NOMO-1 (cell line): ENCODE measurements at regions not wholly inside any gene's neighbourhood (a gene's known extent, or its start where the extent isn't known, plus 50 kb on each side); places are given as distances from the start of the nearest gene placed in this dataset.
"Not testable (repeated sequence)": the region's sequence is repeated elsewhere in the genome, so short reads cannot be mapped to it uniquely, and the experiment has no call there.

ENCODE experiments used
- DNase-seq, 2 experiments: peaks; one replicate each; lab custom pipeline; 2025; ENCODE audit not compliant: unreplicated experiment in 2 of 2; lab: John Stamatoyannopoulos, UW

- DNase-seq, result no peak
These were observed 84.9 kb upstream of the CMKLR1 start for GRCh38 chr12:108424026-108424425.

GRCh38 chr12:108423486-108423885, 84.4 kb upstream of the CMKLR1 start:
- DNase-seq, result no peak

- not testable (repeated sequence) for DNase-seq
These were observed 82.0 kb upstream of the CMKLR1 start for GRCh38 chr12:108421082-108421481.

DNA sequence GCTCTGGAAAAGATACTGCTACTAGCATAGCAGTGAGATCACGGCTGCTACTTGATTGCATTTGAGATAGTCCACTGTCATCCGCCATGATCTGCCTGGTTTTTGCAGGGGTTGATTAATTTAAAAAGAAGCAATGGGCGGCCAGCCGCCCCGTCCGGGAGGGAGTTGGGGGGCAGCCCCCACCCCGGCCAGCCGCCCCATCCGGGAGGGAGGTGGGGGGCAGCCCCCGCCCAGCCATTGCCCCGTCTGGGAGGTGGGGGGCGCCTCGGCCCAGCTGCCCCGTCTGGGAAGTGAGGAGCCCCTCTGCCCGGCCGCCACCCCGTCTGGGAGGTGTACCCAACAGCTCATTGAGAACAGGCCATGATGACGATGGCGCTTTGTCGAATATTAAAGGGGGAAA, 81.3 kb upstream of the CMKLR1 start:
- DNase-seq, result not testable (repeated sequence)

DNA sequence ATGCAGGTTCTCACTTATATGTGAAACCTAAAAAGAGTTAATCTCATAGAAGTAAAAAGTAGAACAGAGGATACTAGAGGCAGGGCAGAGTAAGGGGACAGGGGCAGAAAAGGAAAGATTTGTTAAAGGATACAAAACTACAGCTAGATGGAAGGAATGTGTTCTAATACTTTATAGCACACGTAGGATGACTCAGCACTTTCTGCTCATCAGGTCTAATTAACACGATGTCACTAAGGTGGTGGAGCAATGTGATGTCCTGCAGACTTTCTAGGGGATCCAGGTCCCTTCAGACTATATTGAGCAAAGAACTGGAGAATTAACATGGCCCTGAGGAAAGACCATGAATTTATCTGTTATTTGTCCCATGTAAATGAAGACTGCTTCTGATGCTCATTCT, 80.8 kb upstream of the CMKLR1 start:
- DNase-seq, result no peak

DNA sequence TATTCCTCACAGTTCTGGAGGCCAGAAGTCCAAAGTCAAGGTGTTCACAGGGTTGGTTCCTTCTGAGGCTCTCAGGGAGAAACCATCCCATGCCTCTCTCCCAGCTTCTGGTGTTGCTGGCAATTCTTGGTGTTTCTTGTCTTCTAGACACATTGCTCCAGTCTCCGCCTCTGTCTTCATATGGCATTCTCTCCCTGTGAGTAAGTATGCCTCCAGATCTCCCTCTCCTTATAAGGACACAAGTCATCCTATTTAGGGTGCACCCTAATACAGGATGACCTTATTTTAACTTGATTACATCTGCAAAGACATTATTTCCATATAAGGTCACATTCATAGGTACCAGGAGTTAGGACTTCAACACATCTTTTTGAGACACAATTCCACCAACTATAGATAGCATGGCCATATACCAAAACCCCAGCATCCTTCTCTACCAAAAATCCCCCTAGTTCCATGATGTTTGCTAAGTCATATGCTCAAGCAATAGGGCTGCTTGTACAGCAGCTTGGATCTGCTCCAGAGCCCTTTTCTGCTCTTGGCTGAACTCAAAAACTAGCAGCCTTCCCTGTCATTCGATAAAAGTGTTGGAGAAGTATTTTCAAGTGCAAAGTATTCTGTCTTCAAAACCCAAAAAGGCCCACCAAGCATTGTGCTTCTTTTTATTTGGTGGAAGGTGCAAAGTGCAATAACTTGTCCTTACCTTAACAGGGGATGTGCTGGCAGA, 79.2 kb upstream of the CMKLR1 start:
- no peak for DNase-seq

GRCh38 chr12:108414021-108414420, 74.9 kb upstream of the CMKLR1 start:
- DNase-seq, result no peak

DNA sequence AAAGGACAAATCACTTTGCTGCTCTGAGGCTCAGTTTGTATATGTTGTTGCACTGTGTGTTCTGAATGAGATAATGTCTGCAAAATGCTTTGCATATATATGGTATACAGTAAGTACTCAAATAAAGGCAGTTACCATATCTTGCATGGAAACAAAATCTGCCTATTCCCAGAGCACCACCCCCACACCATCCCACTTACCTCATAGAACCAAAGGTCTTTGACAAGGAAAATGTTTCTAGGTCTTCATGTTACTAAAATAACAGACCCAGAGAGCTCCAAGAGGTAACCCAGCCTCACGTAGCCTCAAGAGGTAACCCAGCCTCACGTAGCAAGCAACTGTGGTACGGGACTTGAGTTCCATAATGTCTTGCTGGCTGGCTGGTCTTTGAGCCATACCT, 71.6 kb upstream of the CMKLR1 start:
- no peak for DNase-seq

DNA sequence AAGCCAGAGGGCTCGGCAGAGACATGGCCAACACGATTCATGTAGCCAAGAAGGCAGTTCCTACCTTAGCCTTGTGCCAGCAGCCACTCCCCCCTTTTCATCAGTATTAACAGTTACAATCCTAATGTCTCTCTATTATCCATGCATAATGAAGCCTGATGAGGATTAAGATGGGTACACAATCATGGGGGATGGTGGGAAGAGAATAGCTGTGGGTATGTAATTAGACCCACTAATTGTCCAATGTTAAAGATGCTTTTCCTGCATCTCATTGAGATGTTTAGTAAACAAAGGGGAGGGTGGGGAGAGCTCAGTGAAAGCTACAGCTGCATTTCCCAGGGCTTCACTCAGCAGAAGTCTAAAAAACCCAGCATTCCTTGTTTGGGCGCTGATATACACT, 70.4 kb upstream of the CMKLR1 start:
- no peak for DNase-seq

- no peak for DNase-seq
These were observed 64.8 kb upstream of the CMKLR1 start for GRCh38 chr12:108403952-108404351.

DNA sequence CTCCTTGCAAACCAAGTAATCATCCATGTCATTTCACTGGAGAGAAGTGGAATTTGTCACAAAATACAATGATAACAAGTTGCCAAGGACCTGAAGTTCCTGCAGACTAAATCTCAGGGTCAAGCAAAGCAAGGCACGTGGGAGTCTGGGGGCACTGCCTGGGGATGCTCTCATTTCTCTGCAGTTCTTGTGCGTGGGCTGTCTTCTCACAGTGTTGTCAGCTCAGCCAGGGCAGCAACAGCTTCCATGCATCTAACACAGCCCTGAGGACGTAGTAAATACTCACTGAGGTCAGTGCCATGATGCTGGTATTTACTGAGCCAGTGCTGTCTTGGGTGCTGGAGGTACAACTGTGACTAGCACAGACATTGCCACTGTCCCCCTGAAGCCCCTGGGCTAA, 62.9 kb upstream of the CMKLR1 start:
- no peak for DNase-seq

- DNase-seq, result no peak
These were observed 61.9 kb upstream of the CMKLR1 start for GRCh38 chr12:108400900-108401480.

DNA sequence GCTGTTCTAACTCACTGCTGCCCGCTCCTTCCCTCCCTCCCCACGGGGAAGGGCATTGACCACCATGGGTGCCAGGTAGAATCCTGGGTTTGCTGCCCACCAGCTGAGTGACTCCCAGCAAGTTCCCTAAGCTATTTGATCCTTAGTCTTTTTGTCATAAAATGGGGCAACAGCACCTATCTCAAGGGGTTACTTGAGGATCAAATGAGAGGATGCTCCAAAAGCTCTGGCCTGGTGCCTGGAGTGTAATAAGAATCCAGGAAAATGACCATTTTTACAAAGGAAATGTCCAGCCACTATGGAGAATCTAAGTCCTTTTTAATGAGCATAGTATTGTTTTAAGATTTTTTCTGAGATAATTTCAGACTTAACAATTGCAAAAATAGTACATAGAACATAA, 61.4 kb upstream of the CMKLR1 start:
- no peak for DNase-seq

- DNase-seq, result no peak
These were observed 60.9 kb upstream of the CMKLR1 start for GRCh38 chr12:108400056-108400455.

DNA sequence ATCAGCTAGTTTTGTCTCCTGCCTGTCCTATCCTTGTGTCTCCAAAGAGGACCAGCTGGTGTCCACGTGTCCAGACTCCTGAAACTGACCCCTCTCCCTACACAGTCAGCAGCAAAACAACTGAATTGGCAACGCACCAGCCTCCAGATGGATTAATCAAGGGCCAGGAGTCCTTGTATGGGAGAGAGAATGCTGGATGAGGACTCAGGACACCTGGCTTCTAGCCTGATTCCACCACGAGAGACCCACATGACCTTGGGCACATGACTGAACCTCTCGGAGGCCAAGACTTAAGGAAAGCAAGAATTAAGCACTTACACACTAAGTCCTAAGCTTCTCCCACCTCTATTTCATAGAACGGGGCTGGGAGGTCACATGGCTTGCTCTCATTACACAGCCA, 60.4 kb upstream of the CMKLR1 start:
- no peak for DNase-seq

DNA sequence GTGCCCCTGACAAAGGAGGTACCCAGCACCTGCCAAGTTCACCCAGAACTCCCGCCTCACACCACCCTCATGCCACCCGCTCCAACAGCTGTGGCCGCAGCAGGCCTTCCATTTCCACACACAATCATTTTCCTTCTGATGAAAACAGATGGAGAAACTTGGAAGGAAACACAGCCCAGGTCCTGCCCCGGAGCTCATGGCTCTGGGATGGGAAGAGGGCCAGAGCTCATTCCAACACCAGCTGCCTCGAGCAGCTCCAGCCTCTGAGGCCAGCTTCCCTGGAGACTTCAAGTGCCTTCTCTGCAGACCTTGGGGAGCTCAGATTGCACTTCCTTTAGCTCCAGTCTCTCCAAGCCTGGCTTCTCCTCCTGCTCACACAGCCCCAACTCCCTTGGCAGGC, 55.1 kb upstream of the CMKLR1 start:
- no peak for DNase-seq

GRCh38 chr12:108392284-108392683, 53.2 kb upstream of the CMKLR1 start:
- DNase-seq, result no peak

DNA sequence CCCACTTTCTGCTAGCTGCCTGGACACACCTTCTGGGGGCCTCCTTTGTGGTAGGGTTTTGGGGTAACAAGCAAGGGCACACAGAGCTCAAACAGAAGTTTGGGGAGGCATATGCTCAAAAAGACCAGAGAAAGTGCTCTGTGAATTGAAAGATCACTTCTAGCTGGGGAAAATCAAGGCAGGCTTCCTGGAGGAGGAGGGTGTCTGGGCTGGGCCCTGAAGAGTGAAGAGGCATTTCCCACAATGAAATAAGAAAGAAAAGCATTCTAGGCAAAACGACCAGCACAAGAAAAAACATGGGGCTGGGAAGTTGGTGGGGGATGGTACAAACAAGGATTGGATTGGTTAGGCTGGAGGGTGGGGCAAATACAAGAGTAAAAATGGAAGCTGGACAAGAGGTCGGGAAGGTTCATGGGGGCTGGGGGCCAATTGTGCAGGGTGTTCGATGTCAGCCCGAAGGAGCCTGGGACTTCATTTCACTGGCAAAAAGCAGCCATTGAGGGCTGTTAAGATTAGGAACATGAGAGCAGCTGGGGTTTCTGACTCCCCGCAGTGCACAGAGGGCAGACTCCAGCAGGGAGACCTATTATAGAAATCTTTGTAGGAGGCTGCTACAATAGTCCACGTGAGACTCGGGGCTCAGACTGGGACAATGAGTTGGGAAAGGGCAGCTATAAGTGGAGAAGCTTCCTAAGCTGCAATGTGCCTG, 51.5 kb upstream of the CMKLR1 start:
- no peak for DNase-seq

DNA sequence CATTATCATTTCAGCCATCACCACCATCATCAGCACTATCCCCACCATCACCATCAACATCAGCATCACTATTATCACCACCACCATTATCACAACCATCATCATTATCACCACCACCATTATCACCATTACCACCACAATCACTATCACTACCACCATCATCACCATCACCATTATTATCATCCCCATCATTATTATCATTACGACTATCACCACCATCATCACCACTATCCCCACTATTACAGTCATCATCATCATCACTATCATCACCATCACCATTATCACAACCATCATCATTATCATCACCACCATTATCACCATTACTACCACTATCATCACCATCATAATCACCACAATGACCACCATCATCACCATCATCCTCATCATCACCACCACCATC, 50.4 kb upstream of the CMKLR1 start:
- no peak for DNase-seq
